BLaER1 (cell line): ENCODE measurements at regions not wholly inside any gene's neighbourhood (a gene's known extent, or its start where the extent isn't known, plus 50 kb on each side); places are given as distances from the start of the nearest gene placed in this dataset.
A peak's percentile ranks its signal among the peaks of the same experiment; 100 is the strongest.

ENCODE experiments used
- H3K27ac ChIP-seq: shearing (Covaris generic); formaldehyde crosslinking; 2 replicates; pipeline ENCODE4 v1.8.1; 2022
- H3K27me3 ChIP-seq: shearing (Covaris generic); formaldehyde crosslinking; 2 replicates; pipeline ENCODE4 v1.8.1; 2022
- H3K36me3 ChIP-seq: shearing (Covaris generic); formaldehyde crosslinking; 2 replicates; pipeline ENCODE4 v1.8.1; 2022
- H3K4me1 ChIP-seq: shearing (Covaris generic); formaldehyde crosslinking; 2 replicates; pipeline ENCODE4 v1.8.1; 2022
- H3K4me2 ChIP-seq: shearing (Covaris generic); formaldehyde crosslinking; 2 replicates; pipeline ENCODE4 v1.8.1; 2022
- H3K4me3 ChIP-seq: shearing (Covaris generic); formaldehyde crosslinking; 2 replicates; pipeline ENCODE4 v1.8.1; 2022
- H3K9ac ChIP-seq: shearing (Covaris generic); formaldehyde crosslinking; 2 replicates; pipeline ENCODE4 v1.8.1; 2022
- H3K9me3 ChIP-seq: shearing (Covaris generic); formaldehyde crosslinking; 2 replicates; pipeline ENCODE4 v1.8.1; 2022
- H4K20me1 ChIP-seq: shearing (Covaris generic); formaldehyde crosslinking; 2 replicates; pipeline ENCODE4 v1.8.1; 2022
- Cebpa-rat ChIP-seq: shearing (Covaris generic); IDR thresholded peaks from 2 replicates; pipeline ENCODE4 v1.8.1; 2022

DNA sequence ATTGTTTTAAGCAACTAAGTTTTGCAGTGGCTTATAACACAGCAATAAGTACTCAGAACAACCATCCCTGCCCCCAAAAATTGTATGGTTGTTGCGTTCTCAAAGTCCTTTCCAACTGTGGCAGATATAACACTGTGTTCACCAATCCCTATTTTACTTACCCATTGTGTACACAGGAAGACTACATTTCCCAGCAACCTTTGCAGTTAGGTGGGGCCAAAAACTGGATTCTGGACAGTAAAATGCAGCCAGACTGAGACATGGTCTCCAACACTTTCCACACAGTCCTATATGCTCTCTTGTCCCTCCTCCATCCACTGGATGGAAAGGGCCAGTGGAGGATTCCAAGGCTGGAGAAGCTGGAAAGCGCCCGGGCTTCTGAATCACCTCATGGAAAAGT, 523.6 kb downstream of the BCOR start:
- Histone ChIP-seq H3K9me3 (no peaks in the 10 kb centered on the region), H4K20me1 (no peaks in the 10 kb centered on the region), H3K4me2 (no peak overlapping the region), H3K9ac (no peak overlapping the region), H3K4me1 (peaks cover 24% of the 10 kb centered on the region), H3K27me3 (no peaks in the 10 kb centered on the region), H3K36me3 (no peaks in the 10 kb centered on the region), H3K27ac (no peak overlapping the region), H3K4me3 (no peak overlapping the region)
- TF ChIP-seq Cebpa-rat, result no peak

- H4K20me1 ChIP-seq, result no peaks in the 10 kb centered on the region
- no peak overlapping the region for H3K4me3 ChIP-seq
- H3K9me3 ChIP-seq, result no peaks in the 10 kb centered on the region
- H3K27me3 ChIP-seq, result no peaks in the 10 kb centered on the region
- H3K9ac ChIP-seq, result no peak overlapping the region
- H3K36me3 ChIP-seq, result no peaks in the 10 kb centered on the region
- no peak overlapping the region for H3K4me2 ChIP-seq
- H3K4me1 ChIP-seq, result peaks cover 26% of the 10 kb centered on the region
- no peak for TF ChIP-seq Cebpa-rat
- H3K27ac ChIP-seq, result no peak overlapping the region
Measured at GRCh38 chrX:39576041-39576872, 521.5 kb downstream of the BCOR start.

GRCh38 chrX:39577206-39577984, 520.4 kb downstream of the BCOR start:
- Histone ChIP-seq H3K9ac (no peak overlapping the region), H3K9me3 (no peaks in the 10 kb centered on the region), H3K4me3 (no peak overlapping the region), H3K4me1 (peaks cover 33% of the 10 kb centered on the region), H3K27ac (no peak overlapping the region), H3K4me2 (peak overlapping the region; percentile 51), H4K20me1 (no peaks in the 10 kb centered on the region), H3K27me3 (no peaks in the 10 kb centered on the region), H3K36me3 (no peaks in the 10 kb centered on the region)
- no peak for TF ChIP-seq Cebpa-rat

DNA sequence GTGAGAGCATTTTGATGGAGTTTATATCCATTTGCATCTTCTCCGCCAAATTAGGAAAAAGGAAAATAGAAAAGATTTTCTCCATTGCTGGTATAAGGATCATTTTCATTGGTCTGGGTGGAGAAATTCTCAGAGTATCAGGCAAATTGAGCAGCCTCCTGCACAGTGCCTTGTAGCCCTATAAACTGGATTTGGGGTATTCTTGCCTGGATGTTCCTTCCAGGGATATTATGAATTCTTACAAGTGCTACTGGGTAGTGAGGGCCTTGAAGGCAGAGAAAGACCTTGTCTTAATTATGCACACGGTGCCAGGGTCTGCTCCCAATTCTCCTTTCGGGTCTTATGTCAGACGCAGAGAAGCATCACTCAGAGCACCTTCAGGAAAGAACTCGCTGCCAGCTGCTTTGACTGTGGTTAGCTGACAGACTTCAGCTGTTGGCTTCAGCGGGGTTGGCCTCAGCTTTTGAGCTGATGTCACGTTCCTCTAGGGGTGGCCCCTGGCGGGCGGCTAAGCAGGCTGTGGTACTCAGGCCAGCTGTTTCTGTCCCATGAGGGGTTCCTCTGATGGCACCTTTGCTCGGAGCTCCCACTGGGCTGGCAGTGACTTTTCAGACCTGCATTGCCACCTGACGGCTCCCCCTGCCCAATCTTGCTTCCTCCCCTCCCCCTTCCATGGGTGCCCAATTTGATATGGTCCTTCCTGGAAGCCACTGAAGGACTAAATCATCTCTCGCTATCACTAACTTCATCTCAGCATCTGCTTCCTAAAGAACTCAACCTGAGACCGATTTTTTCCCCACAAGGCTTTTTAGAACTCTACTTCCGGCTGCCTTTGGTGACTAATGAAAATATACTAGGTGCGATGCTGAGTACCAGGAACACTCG, 519.5 kb downstream of the BCOR start:
- Histone ChIP-seq H4K20me1 (no peaks in the 10 kb centered on the region), H3K36me3 (no peaks in the 10 kb centered on the region), H3K27me3 (no peaks in the 10 kb centered on the region), H3K4me3 (no peak overlapping the region), H3K4me2 (peak overlapping the region; percentile 51), H3K9ac (no peak overlapping the region), H3K9me3 (no peaks in the 10 kb centered on the region), H3K27ac (no peak overlapping the region), H3K4me1 (peaks cover 33% of the 10 kb centered on the region)
- TF ChIP-seq Cebpa-rat, result no peak

DNA sequence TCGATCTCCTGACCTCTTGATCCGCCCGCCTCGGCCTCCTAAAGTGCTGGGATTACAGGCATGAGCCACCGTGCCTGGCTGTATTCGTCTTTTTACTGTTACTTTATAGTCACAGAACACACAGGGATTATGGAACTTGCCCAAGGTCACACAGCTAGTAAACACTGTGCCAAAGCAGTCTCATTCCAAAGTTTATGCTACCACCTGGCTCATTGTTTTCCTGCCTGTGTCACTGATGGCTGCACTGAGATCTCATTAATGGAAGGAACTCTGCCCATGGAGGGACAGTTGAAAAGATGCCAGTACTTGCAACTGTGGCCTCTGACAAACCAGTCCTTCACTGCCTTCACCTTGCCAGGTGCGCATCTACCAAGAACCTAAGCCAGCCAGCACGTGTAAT, 517.7 kb downstream of the BCOR start:
- no peaks in the 10 kb centered on the region for H3K9me3 ChIP-seq
- peaks cover 33% of the 10 kb centered on the region for H3K4me1 ChIP-seq
- no peak overlapping the region for H3K27ac ChIP-seq
- H3K9ac ChIP-seq, result no peak overlapping the region
- H3K36me3 ChIP-seq, result no peaks in the 10 kb centered on the region
- H3K27me3 ChIP-seq, result no peaks in the 10 kb centered on the region
- no peaks in the 10 kb centered on the region for H4K20me1 ChIP-seq
- no peak overlapping the region for H3K4me3 ChIP-seq
- no peak for TF ChIP-seq Cebpa-rat
- H3K4me2 ChIP-seq, result no peak overlapping the region

GRCh38 chrX:39581411-39581810, 516.3 kb downstream of the BCOR start:
- Histone ChIP-seq H3K4me3 (no peak overlapping the region), H3K9me3 (no peaks in the 10 kb centered on the region), H3K36me3 (no peaks in the 10 kb centered on the region), H3K27me3 (no peaks in the 10 kb centered on the region), H3K4me1 (peaks cover 33% of the 10 kb centered on the region), H3K4me2 (no peak overlapping the region), H4K20me1 (no peaks in the 10 kb centered on the region), H3K27ac (no peak overlapping the region), H3K9ac (no peak overlapping the region)
- no peak for TF ChIP-seq Cebpa-rat

DNA sequence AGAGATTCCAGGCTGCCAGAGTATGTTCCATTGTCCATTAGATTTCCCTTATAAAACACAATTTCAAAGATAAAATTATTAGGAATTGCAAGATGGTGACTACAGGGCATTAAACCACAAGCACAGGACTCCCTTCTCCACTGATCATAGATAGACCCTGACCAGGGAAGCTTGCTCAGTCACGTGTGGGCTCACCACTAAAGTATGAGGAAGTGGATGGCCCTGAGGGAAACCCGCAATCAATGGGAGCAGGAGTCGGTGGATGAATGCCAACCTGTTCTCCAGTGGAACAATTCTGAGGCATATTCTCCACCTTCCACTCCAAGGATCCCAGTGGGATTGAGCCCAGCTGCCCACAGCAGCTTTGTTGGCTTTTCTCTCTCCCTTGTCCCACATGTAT, 515.7 kb downstream of the BCOR start:
- no peak overlapping the region for H3K9ac ChIP-seq
- H3K4me2 ChIP-seq, result peak overlapping the region; percentile 5

DNA sequence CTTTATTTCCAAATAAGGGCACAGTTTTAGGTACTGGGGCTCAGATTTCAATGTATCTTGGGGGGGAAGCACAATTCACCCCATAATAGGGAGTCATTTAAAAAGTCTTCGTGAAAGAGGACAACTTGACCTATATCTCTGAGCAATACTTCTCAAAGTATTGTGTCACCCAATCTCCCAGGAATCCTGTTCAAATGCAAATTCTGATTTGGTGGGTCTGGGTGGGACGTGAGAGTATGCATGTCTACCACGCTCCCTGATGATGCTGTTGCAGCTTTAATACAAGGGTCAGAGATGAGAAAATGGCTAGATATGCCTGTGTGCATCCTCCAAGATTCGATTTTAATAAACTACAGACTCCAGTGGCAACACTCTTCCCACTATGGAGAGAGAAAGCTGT, 514.8 kb downstream of the BCOR start:
- H3K4me2 ChIP-seq, result no peak overlapping the region
- no peak overlapping the region for H3K27ac ChIP-seq
- H3K36me3 ChIP-seq, result no peaks in the 10 kb centered on the region
- H3K9ac ChIP-seq, result no peak overlapping the region
- H3K4me1 ChIP-seq, result peaks cover 21% of the 10 kb centered on the region
- no peak for TF ChIP-seq Cebpa-rat
- H3K4me3 ChIP-seq, result no peak overlapping the region
- no peaks in the 10 kb centered on the region for H3K27me3 ChIP-seq
- H4K20me1 ChIP-seq, result no peaks in the 10 kb centered on the region
- H3K9me3 ChIP-seq, result no peaks in the 10 kb centered on the region

More for the DNA sequence above, 515.7 kb downstream of the BCOR start:
- Histone ChIP-seq H3K9me3 (no peaks in the 10 kb centered on the region), H3K27ac (no peak overlapping the region), H3K4me3 (no peak overlapping the region), H3K36me3 (no peaks in the 10 kb centered on the region), H3K4me1 (peaks cover 30% of the 10 kb centered on the region), H4K20me1 (no peaks in the 10 kb centered on the region), H3K27me3 (no peaks in the 10 kb centered on the region)
- no peak for TF ChIP-seq Cebpa-rat

DNA sequence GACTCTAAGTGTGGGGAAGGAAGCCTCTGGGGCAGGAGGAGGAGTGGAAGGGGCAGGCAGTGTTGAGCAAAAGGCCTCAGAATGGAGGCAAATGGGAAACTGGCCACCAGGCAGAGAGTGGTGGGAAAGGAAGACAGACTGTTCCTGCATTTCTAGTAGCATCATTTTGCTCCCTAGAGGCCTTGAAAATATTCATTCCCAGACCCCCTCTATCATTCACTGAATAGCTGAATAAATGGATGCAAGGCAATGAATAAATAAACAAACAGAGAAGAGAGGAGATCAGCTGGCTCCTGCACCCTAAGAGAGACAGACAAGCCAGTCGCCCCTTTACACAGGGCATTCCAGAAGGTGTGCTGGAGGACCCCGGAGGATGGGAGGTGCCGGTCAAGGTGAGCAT, 511.9 kb downstream of the BCOR start:
- Histone ChIP-seq H3K4me3 (no peak overlapping the region), H3K4me1 (peaks cover 17% of the 10 kb centered on the region), H3K27ac (no peak overlapping the region), H3K36me3 (no peaks in the 10 kb centered on the region), H3K9ac (no peak overlapping the region), H3K4me2 (no peak overlapping the region), H3K9me3 (no peaks in the 10 kb centered on the region), H4K20me1 (no peaks in the 10 kb centered on the region), H3K27me3 (no peaks in the 10 kb centered on the region)
- no peak for TF ChIP-seq Cebpa-rat
